IPS-NIHi7 (cell line): ENCODE measurements at regions not wholly inside any gene's neighbourhood (a gene's known extent, or its start where the extent isn't known, plus 50 kb on each side); places are given as distances from the start of the nearest gene placed in this dataset.

Experiments
- DNase-seq: peaks from one replicate; pipeline ENCODE4 v3.0.0; 2012; ENCODE audit warnings: mixed read lengths; ENCODE audit errors: extremely low spot score

DNA sequence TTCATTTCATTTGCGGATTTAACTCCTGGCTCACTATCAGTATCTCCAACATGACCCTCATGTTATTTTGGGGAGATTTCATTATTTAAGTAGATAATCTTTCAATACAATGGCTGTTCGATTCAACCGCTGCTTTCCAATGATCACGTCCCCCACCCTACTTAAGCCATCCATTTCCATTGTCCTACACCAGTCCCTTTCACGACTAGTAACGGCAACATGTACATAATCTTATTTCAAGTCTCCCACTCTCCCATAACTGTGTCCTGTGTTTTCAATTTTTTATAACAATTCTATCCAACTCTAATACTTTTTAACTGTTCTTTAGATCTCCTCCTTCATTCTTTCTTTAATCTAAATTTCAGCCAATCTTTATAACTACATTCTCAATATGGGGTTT lies 890.8 kb upstream of the MAP3K7 start:
- DNase-seq = no peak

DNA sequence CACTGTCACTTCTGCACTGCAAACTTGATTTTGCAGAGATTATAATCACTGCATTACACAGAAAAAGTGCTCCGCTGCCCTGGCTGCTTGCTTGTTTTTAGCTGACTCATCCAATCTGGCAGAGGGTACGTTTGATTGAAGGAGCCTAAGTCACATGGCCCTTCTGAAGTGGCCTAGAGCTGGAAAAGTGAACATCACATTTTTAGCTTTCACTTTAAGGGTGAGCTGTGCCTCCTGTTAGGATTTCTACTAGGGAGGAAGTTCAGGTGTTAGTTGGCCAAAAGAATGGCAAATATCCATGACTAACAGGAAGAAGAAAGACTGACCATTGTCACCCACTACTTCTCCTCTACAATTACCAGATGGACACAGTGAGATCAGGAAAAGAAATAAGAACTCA lies 889.1 kb upstream of the MAP3K7 start:
- peak; percentile 22 for DNase-seq

DNA sequence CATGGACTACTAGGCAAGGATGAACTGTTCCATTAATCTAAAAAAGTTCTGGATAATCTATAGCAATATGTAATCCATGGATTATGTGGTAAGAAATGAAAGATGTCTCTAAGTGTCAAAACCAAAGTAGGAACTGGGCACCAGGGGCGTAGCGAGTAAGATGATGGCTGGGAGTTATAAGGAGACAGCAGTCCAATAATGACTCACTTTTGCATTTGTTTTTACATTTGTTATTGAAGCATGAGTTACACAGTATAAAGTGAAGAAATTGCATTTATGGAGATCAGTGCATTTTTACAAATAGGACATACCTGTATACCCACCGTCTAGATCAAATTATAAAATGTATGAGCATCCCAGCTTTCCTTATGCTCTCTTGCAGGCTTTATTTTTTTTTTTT lies 878.5 kb upstream of the MAP3K7 start:
- no peak for DNase-seq

DNA sequence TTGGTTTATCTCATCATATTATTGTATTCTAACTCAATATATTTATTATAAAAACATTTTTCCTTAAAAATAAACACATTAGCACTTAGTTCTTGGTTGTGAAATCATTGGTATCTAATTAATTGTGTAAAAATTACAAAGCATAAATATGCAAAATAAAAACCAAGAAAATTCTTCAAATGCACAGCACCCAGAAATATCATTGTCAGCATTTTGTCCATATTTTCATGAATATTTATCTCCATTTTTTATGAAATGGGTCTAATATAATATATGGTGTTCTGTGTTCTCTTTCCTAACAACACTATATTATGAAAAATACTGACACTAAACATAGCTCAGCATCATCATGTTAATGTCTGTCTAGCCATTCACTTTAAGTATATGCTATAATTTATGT lies 877.8 kb upstream of the MAP3K7 start:
- DNase-seq = no peak

DNA sequence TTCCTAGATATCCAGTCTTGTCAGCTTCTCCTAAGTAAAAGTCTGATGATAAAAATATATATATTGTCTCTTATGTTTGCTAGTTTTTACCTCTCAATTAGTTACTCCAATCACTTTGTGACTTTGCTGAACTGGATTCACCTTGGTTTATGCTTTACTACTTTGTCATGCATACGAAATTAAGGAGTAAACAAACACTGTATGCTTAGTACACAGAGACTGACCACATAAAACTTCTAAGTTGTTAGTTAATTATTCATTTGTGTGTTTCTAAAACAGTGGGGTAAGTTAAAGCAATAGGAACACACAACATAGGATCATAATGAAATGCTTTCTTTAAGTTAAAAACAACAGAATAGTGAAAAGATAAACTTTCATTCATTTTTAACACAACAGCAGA lies 877.3 kb upstream of the MAP3K7 start:
- DNase-seq = no peak

DNA sequence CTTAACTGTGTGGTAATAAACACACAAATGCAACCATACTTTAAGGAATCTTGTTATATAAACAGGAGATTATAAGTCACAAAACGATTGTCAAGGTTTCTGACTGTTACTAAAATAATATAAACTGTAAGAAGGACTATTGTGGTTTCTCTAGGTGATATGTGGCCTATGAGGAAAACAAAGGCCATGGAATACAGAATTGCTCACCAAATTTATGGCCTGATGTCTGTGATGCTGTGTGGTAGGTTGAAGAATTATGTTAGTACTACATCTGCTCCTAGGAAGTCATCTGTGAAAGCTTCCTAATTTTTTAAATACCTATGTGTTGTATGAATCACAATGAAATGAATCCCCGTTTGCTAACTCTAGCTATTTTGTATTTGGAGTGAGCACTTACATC lies 875.4 kb upstream of the MAP3K7 start:
- no peak for DNase-seq

DNA sequence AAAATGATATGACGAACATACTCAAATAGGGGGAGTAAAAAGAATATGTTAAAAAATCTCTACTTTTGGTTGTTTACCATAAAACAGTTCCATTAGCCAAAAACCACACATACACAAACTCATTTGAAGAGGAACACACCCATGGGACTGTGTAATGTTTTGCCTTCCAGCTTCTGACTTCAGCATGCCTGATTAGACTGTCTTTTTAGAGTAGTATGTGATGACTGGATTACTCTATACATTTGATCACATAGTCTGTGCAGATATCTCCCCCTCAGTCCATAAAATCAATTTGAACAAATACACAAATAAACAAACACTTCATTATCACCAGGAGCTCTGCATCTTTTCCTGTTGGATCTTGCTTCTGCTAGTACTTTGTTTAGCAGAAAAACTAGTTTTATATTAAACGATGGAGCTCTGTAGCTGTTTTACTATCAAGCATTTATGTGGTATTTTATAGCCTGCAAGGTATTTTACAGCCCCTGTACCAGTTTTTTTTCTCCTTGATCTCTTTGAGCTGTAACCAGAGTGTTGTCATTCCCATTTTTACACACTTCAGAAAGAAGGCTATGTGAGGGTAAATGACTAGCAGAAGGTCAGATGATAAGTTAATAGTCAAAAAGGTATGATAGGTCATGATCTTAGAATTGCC lies 866.5 kb upstream of the MAP3K7 start:
- no peak for DNase-seq

DNA sequence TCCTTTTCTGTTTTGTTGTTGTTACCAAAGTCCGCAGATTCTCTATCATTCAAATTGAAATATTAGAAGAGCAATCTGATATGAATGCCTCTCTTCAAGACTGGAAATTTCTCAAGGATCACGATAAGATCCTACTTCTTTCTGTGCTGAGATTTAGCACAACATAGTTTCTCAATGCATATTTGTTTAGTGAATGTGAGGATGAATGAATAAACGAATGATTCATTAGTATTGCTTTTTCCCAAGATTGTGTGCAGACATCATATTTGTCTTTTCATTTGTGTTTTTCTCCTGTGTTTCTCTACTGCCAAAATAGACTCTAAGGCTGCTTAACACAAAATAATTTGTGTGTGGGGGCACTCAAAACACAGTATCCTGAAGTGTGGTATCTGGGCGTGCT lies 862.7 kb upstream of the MAP3K7 start:
- no peak for DNase-seq

DNA sequence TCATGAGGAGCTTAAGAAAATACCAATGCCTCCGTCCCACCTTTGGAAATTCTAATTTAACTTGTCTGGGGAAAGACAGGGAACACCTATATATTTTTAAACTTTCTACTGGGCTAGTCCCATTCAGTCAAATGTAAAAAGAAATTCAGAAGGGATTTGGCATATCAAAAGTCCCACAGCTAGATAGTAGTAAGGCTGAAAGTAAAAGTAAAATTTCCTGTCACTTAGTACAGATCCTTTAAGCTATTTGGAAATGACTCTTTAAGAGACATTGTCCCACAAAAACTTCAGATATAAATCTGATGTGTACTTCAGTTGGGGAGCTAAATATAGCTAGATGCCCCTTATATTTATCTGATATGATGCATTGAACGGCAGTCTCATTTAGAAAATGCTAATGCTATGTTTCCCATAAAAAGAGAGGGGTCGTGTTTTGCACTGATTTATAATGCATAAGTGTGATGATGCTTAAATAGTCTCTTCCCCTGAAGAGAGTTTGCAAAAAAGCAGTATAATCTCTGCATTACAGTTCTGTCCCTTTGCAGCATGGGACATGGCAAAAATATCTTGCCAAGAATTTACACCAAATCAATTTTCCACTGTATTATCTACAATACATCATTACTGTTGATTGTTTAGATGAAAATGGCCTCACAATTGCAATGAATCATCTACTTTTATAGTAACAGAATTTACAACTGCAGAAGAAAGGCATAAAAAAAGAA lies 860.8 kb upstream of the MAP3K7 start:
- DNase-seq = no peak

DNA sequence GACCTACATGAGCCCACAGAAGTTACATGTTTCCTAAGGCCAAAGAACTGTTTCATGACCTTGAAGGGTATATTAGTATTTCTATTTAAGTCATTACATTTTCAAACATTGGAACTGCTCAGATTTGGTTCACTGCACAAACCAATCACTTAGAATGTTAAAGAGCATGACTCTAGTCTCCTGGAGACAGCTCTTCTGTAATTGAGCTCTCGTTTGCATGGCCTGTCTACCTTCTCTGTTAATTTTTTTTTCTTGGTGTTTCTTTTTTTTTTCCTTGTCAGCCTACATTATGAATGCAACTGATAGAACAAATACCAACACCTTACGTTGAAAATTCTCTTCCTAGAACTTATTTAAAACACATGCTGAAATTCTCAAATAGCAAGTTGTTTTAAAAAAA lies 860.2 kb upstream of the MAP3K7 start:
- DNase-seq = no peak

DNA sequence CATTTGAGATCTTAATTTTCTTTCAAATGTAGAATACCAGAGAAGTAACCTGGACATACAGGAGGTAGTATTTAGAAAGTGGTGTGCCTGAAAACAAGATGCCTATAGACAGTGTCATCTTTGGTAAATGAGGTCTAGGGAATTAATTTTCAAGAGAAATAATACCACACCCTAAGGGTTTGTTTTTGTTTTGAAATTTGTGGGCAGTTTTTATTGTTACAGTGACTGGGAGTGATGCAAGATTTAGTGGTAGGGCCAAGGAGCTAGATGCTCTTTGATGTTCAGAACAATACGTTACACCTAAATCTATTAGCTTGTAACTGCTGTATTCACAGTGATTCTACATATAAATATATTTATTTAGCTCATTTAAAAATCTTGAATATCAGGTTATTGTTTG lies 856.5 kb upstream of the MAP3K7 start:
- DNase-seq = no peak

DNA sequence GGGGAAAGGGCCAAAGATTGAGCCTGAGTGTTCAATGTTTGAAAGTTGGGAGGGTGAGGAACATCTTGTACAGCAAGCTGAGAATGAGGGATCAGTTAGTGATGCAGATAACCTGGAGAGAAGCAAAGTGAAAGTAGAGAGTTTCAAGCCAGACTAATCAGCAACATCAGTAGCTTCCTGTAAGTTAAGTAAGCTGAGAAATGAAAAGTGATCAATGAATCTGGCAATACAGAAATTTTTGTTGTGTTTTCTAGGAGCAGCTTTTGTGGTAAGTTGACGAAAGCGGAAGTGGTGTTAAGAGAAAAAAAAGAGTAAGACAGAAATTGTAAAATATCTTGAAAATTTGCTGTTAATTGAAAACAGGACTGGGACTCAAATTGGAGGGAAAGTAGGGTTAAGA lies 855.5 kb upstream of the MAP3K7 start:
- no peak for DNase-seq

DNA sequence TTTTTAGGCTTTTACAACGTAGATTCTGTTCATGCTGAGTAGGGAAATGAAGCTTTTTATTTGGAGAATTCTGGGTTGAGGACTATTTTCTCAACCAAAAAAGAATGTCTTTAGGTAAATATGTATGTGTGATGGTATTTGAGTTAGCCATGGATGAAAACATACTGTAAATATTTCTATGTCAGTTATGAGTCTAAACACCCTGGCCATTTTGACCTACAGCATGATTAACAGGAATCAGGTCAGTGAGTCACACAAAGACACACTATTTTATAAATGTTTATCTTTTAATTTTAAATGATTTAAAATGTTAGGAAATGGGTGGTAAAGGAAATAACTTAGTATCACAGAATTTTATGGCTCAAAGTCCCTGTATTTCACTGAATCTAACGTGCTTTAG lies 851.7 kb upstream of the MAP3K7 start:
- no peak for DNase-seq

DNA sequence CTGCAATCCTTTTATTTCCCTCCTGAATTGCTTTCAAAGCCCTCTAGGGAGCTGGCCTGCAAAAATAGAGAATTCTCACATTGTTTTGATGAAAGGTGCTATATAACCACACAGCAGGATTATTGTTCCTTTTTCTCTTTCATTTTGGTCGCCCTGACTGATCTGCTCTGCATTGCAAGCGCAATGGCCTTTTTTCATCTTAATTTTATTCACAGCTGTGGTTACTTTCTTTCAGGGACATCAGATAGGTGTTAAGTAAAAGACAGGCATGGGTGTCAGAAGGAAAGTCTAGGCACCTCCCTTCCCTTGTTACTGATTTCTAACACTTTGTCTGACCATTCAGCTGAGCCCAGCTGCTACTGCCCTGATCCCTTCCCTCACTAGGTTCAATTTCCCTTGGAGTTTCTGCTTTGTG lies 850.5 kb upstream of the MAP3K7 start:
- DNase-seq = peak; percentile 15

DNA sequence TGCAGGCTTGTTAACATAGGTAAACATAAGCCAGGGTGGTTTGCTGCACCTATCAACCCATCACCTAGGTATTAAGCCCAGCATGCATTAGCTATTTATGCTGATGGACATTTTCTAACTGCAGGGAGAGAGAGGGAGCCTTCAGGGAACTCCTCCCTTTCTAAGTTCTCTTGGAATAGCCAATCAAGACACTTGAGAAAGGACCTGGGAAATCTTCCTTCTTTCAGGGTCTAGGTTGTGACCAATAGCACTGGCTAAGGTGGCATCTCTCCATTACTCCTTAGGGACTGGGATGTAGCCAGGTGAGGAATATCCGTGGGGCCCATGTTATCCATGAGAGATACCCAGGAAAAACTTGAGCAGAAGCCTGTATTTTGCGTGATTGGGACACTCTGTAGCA lies 849.6 kb upstream of the MAP3K7 start:
- peak; percentile 9 for DNase-seq

DNA sequence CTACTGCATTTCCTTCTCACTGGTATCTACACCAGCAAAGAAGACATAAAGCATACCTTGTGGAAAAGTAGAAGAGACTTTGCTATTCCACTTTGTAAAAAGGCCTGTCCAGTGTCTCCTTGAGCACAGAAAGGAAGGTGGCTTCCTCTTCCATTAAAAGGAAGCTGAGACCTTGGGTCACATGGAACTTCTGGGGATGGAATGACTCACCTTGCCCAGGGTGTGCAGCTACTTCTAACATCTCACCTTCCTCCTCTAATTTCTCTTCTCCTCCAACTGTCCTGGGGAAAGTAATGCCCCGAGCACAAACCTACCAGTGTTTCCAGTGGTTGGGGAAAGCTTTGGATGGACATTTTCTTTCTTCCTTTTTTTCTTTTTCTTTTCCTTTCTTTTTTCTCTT lies 848.8 kb upstream of the MAP3K7 start:
- no peak for DNase-seq

DNA sequence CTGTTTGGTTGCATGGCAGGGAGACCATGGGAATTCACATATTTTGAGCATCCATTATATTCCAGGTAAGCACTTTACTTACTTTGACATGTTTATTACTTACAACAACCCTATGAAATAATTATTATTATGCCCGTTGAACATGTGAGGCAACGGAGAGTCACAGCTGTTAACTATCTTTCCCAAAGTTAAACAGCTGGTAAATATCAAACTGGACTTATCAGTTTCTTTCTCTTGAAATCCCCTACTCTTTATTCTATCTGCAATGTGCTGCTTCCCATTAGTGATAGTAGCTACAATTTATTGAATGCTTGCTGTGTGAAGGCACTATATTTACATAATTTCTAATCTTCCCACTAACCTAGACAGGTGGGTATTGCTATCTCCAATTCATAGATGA lies 847.7 kb upstream of the MAP3K7 start:
- DNase-seq = no peak

DNA sequence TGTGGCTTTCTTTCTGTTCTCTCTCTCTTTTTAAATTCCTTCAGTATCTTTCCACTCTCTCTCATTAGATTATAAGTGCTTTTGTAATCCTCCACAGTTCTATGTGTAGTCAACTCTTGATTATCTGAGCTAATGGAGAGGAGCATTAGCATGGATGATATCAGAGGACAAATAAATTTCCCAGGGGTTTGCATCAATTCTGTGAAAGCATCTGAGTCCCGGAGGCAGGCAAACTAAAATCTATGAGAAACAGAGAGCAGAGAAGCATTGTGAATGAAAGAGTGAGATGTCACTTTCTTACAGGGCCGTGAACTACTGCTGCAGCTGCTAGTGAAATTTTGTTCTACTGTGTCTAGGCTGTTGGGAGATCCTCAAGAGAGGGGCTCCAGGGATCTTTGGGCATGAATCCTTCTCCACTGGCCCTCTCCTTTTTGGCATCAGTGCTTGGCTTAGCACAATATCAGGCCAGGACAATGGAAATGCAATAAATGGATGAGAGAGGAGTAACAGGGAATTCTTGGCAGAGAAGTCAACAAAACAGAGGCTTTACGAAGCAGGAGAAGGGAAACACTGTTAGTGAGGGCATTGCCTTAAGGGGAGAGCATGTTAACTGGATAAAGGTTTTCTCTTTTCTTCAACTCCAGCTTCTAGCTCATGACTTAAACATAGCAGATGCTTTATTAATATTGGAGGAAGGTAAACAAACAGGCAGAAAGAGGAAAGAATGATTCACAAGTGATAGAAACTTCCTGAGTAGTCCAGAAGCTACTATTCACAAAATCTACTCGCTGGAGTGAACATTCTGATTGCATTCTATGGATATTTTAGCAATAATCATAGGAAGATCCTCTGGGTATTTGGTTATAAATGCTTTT lies 847.0 kb upstream of the MAP3K7 start:
- no peak for DNase-seq

DNA sequence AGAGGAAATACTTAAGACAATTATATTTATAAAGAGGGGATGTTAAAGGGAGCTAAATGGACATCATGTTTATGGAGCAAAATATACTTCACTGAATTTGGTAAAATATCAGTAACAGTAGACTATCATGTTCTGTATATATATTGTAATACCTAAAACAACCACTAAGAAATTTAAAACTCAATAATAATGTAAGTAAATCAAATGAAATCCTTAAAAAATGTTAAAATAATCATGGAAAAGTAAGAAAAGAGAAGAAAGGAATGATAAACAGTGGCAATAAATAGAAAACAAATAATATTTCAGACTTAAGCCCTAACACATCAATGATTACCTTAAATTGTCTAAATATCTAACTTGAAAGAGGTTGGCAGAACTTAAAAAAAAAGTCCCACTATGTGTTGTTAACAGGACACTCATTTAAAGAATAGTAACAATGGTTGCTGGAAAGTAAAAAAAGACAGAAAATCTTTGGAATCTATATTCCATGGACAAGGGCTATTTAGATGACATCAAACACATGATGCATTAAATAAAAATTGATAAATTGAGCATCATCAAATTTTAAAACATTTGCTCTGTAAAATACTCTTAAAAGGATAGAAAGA lies 842.2 kb upstream of the MAP3K7 start:
- DNase-seq = no peak

DNA sequence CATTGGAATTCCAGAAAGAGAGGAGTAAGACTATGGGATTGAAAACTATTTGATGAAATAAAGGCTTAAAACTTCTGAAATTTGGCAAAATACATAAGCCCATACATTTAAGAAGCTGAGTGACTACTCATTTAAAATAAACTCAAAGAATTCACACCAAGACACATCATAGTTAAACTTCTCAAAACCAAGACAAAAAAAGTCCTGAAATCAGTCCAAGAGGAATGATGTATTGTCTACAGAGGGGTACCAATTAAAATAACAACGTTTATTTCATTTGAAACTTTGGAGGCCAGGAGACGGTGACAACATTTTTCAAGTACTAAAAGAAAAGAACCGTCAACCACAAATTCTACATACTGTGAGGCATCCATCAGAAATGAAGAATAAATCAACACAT lies 841.4 kb upstream of the MAP3K7 start:
- DNase-seq = no peak

DNA sequence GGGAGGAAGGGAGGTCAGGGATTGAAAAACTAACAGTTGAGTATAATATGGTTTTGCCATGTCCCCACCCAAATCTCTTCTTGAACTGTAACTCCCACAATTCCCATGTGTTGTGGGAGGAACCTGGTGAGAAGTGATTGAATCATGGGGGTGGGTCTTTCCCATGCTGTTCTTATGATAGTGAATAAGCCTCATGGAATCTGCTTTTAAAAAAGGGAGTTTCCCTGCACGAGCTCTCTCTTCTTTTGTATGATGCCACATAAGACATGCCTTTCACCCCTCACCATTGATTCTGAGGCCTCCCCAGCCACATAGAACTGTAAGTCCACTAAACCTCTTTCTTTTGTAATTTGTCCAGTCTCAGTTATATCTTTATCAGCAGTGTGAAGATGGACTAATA lies 833.4 kb upstream of the MAP3K7 start:
- DNase-seq = no peak

DNA sequence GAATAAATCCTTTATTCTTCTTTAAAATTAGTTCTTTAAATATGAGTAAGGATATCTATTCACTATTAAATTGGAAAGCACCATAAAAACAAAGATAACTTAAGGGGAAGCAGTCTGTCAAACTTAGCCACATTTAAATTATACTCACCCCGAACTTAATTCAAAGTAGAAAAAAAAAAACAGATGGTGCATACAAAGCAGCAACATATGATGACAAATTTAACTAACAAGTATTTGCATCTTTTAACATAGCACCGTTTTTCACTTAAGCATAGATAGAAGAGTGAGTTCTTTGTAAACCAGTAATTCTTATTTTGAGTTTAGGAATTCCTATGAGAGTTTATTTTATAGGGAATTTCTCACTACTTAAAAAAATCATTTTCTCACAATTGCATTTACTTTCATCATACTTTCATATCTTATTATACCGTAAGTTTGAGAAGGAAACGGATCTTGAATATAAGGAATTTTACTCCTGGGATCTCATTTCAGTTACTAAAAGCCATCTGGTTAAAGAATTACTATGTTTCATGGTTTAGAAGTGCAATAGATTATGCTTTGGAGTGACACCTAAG lies 828.2 kb upstream of the MAP3K7 start:
- DNase-seq = no peak
